ENCODE measurements at regions not wholly inside any gene's neighbourhood (a gene's known extent, or its start where the extent isn't known, plus 50 kb on each side); places are given as distances from the start of the nearest gene placed in this dataset.

DNA sequence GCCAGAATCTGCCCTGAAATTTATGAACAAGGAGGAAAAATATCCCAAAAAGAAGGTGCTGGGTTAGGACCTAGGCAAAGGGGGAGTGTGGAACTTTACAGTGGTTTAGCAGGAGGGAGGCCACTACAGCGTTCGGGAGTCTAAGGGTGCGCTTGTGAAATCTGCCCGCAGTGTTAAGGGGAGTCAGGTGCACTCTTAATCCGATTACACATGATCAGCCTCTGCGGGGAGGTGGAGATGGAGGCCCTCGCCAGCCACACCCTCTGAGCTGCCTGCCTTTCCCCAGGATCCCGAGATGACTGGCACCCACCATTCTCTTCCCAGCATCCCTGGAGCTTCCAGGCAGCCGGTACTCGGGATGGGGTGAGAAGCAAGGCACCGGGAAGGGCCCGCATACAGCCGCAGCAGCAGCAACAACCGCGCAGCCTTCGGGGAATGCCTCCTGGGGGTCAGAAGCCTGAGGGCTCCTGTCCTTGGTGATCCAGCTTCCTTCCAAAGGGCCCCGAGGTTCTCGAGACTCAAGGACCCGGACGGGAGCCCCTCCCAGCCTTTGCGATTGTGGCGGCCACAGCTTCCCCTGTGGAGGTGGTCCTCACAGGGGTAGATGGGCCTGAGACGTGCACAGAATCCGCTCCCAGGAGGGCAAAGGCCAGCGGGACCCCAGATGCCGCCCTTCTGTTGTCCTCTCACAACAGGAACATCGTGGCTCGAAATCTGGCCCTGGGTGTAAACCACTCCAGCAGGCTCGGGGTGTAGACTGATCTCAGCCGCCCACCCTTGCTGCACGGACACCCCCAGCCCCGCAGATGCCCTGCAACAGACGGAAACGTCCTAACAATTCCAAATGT lies 57.3 kb upstream of the CST7 start:
- Histone ChIP-seq H3K4me1 (ENCODE audit: control insufficient read depth, insufficient read depth, low read length) (no peaks in the 10 kb centered on the region), H3K27me3 (ENCODE audit: control insufficient read depth, insufficient read depth, low read length) (peaks cover 2% of the 10 kb centered on the region), H3K4me3 (ENCODE audit: low read depth in 2 of 2, low read length in 2 of 2) (no peak overlapping the region), H3K27ac (ENCODE audit: low read length) (no peak overlapping the region), H3K36me3 (ENCODE audit: control insufficient read depth, insufficient read depth, low read length) (no peaks in the 10 kb centered on the region), H3K9me3 (ENCODE audit: control insufficient read depth, insufficient read depth, low read depth, low read length) (no peaks in the 10 kb centered on the region)
- DNase-seq (ENCODE audit: low read depth, low spot score) (no peak), ATAC-seq (0 out of 2 replicates have a peak, but pooled peaks have one; percentile 38)
- ChIA-PET CTCF (no interaction called here), POLR2A (no interaction called here)
- intact Hi-C loops (cut with micrococcal nuclease; ENCODE audit: unreplicated experiment) = no loop called here
- in situ Hi-C loops (cut with HindIII; ENCODE audit: low pct_unique_long_range_greater_than_20kb, low sequenced_read_pairs) = no loop called here
- BruUV-seq (replicated peaks) = no TSS peak
- TF ChIP-seq SIN3A (IDR thresholded peaks at IDR 0.05; ENCODE audit: borderline replicate concordance, insufficient read depth, low read depth, low read length) (no peak), POLR2AphosphoS5 (IDR thresholded peaks at IDR 0.05; ENCODE audit: low read depth, low read length) (no peak), TCF7L2 (IDR thresholded peaks at IDR 0.05; ENCODE audit: low read depth, low read length) (no peak)
- TF ChIP-seq, protein P1, sequence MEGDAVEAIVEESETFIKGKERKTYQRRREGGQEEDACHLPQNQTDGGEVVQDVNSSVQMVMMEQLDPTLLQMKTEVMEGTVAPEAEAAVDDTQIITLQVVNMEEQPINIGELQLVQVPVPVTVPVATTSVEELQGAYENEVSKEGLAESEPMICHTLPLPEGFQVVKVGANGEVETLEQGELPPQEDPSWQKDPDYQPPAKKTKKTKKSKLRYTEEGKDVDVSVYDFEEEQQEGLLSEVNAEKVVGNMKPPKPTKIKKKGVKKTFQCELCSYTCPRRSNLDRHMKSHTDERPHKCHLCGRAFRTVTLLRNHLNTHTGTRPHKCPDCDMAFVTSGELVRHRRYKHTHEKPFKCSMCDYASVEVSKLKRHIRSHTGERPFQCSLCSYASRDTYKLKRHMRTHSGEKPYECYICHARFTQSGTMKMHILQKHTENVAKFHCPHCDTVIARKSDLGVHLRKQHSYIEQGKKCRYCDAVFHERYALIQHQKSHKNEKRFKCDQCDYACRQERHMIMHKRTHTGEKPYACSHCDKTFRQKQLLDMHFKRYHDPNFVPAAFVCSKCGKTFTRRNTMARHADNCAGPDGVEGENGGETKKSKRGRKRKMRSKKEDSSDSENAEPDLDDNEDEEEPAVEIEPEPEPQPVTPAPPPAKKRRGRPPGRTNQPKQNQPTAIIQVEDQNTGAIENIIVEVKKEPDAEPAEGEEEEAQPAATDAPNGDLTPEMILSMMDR (IDR thresholded peaks at IDR 0.05) = no peak
- TF ChIP-seq, protein P2, sequence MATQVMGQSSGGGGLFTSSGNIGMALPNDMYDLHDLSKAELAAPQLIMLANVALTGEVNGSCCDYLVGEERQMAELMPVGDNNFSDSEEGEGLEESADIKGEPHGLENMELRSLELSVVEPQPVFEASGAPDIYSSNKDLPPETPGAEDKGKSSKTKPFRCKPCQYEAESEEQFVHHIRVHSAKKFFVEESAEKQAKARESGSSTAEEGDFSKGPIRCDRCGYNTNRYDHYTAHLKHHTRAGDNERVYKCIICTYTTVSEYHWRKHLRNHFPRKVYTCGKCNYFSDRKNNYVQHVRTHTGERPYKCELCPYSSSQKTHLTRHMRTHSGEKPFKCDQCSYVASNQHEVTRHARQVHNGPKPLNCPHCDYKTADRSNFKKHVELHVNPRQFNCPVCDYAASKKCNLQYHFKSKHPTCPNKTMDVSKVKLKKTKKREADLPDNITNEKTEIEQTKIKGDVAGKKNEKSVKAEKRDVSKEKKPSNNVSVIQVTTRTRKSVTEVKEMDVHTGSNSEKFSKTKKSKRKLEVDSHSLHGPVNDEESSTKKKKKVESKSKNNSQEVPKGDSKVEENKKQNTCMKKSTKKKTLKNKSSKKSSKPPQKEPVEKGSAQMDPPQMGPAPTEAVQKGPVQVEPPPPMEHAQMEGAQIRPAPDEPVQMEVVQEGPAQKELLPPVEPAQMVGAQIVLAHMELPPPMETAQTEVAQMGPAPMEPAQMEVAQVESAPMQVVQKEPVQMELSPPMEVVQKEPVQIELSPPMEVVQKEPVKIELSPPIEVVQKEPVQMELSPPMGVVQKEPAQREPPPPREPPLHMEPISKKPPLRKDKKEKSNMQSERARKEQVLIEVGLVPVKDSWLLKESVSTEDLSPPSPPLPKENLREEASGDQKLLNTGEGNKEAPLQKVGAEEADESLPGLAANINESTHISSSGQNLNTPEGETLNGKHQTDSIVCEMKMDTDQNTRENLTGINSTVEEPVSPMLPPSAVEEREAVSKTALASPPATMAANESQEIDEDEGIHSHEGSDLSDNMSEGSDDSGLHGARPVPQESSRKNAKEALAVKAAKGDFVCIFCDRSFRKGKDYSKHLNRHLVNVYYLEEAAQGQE (IDR thresholded peaks at IDR 0.05; ENCODE audit: insufficient read depth in 1 of 2, low read depth in 2 of 2, low read length in 1 of 2) = no peak

DNA sequence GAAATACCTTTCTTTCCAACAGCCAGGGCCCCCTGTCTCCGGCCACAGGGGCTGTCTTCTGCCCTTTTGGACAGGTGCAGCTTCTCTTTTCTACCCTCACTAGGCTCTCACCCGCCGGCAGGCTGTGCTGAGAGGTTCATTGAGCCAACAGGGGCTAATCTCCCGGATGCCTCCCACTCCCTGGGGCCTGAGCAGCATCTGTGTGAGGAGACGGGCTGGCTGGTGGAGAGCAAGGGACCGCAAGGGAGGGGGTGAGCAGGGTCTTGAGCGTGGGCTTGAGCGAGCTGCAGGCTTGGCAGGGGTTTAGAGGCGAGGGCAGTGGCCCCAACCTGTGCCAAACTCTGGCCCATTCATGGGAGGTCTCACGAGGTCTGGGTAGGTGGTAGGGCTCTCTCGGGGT lies 56.5 kb upstream of the CST7 start:
- DNase-seq (ENCODE audit: low read depth, low spot score) = no peak
- TF ChIP-seq POLR2AphosphoS5 (IDR thresholded peaks at IDR 0.05; ENCODE audit: low read depth, low read length) = no peak
- TF ChIP-seq, protein P1 (IDR thresholded peaks at IDR 0.05) = no peak
- TF ChIP-seq, protein P2 (IDR thresholded peaks at IDR 0.05; ENCODE audit: insufficient read depth in 1 of 2, low read depth in 2 of 2, low read length in 1 of 2) = no peak
- TF ChIP-seq SIN3A (IDR thresholded peaks at IDR 0.05; ENCODE audit: borderline replicate concordance, insufficient read depth, low read depth, low read length) = no peak
- TF ChIP-seq TCF7L2 (IDR thresholded peaks at IDR 0.05; ENCODE audit: low read depth, low read length) = no peak
- in situ Hi-C loops (cut with HindIII; ENCODE audit: low pct_unique_long_range_greater_than_20kb, low sequenced_read_pairs) = no loop called here
- H3K36me3 ChIP-seq (ENCODE audit: control insufficient read depth, insufficient read depth, low read length) = no peaks in the 10 kb centered on the region
- H3K9me3 ChIP-seq (ENCODE audit: control insufficient read depth, insufficient read depth, low read depth, low read length) = no peaks in the 10 kb centered on the region
- no peak overlapping the region for H3K4me3 ChIP-seq (ENCODE audit: low read depth in 2 of 2, low read length in 2 of 2)
- BruUV-seq (replicated peaks) = no TSS peak
- ChIA-PET POLR2A (no interaction called here), CTCF (no interaction called here)
- no peaks in the 10 kb centered on the region; the same call in none of the 2 replicates for H3K27me3 ChIP-seq (ENCODE audit: control insufficient read depth, insufficient read depth, low read length)
- H3K27ac ChIP-seq (ENCODE audit: low read length) = no peak overlapping the region
- intact Hi-C loops (cut with micrococcal nuclease; ENCODE audit: unreplicated experiment) = no loop called here
- ATAC-seq = no peak
- H3K4me1 ChIP-seq (ENCODE audit: control insufficient read depth, insufficient read depth, low read length) = no peaks in the 10 kb centered on the region
